ENCODE measurements at regions not wholly inside any gene's neighbourhood (a gene's known extent, or its start where the extent isn't known, plus 50 kb on each side); places are given as distances from the start of the nearest gene placed in this dataset.

DNA sequence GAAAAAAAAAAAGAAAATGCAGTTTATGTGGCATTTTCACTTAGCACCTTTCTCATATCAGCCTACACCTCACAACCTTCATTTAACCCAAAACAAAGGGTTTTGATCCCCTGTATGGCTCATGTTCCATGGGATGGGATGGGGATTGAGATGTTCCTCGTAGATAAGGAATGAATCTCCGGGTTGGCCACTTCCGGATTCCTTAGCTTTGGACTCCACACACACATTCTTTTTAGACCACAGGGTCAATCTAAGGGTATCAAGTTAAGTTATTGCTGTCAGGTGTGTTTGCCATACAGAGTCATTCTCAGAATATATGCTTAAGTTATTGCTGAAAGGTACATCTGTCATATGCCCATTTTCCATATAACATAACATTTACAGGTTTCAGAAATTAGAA, 301.4 kb upstream of the TGFBR2 start (continued):
- no peak for TF ChIP-seq CTCF (IDR thresholded peaks at IDR 0.05; ENCODE audit: control extremely low read depth in 1 of 3, insufficient read depth in 1 of 3, low read depth in 1 of 3, low read length in 3 of 3)
